GM12878 (cell line): ENCODE measurements at regions not wholly inside any gene's neighbourhood (a gene's known extent, or its start where the extent isn't known, plus 50 kb on each side); places are given as distances from the start of the nearest gene placed in this dataset.

Source experiments
- BCL11A ChIP-seq: IDR thresholded peaks from 2 replicates; pipeline ENCODE4 v1.6.1; 2011; ENCODE audit warnings: low read depth, low read length
- CEBPB ChIP-seq, 2 experiments: fragments of 150-350 bp in 1 of 2; IDR thresholded peaks; 2 replicates each; pipeline ENCODE4 v1.6.1; 2012 to 2014; ENCODE audit warnings: low read depth in 2 of 2, low read length in 2 of 2, borderline replicate concordance in 1 of 2, inconsistent platforms in 1 of 2
- HDAC2 ChIP-seq: fragments of 200-600 bp; sonication (generic); IDR thresholded peaks from 2 replicates; pipeline ENCODE4 v1.6.1; 2017
- POLR2AphosphoS5 ChIP-seq: IDR thresholded peaks from 2 replicates; pipeline ENCODE4 v1.6.1; 2011; ENCODE audit warnings: mild to moderate bottlenecking, low read length, inconsistent platforms
- SP1 ChIP-seq: IDR thresholded peaks from one replicate; pipeline ENCODE4 v1.6.1; 2011; ENCODE audit warnings: low read depth, low read length
- ZNF274 ChIP-seq: IDR thresholded peaks from one replicate; pipeline ENCODE4 v1.8.0; 2011; ENCODE audit not compliant: insufficient read length, insufficient read depth
- ZNF622 ChIP-seq: fragments of 450-650 bp; IDR thresholded peaks from 2 replicates; pipeline ENCODE4 v1.6.1; 2017; ENCODE audit warnings: mild to moderate bottlenecking, inconsistent platforms
- ZZZ3 ChIP-seq: IDR thresholded peaks from 2 replicates; pipeline ENCODE4 v1.6.1; 2011; ENCODE audit warnings: low read depth; ENCODE audit not compliant: control insufficient read depth, insufficient read length
- TF ChIP-seq, protein P1 (sequence below), 3 experiments: IDR thresholded peaks in 2 of 3; conservative IDR thresholded peaks in 1 of 3; 2 replicates each; pipeline ENCODE4 v1.5.1; 2011; ENCODE audit warnings: low read depth in 3 of 3, low read length in 3 of 3, mild to moderate bottlenecking in 3 of 3, control low read depth in 2 of 3, moderate library complexity in 2 of 3, inconsistent platforms in 1 of 3, mixed read lengths in 1 of 3; ENCODE audit not compliant: control insufficient read depth in 2 of 3, insufficient read depth in 1 of 3; ENCODE audit errors: extremely low read depth in 1 of 3

DNA sequence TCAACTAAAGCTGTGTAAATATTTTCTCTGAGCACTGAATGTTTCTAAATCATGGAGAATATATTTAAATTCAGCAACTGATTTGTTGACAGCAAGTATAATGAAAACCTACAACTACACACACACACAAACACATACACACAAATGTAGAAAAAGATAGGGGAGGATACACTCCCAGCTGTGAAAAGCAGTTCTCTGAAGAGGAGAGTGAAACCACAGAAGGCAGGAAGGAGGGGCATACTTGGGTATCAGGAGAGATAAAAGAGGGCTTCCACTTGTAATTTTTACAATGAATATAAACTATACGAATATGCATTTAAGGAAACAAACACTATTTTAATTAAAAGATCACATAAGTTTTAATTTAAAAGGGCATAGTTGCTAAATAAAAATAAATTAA is 227.8 kb upstream of the SLC24A2 start:
- TF ChIP-seq, protein P1, sequence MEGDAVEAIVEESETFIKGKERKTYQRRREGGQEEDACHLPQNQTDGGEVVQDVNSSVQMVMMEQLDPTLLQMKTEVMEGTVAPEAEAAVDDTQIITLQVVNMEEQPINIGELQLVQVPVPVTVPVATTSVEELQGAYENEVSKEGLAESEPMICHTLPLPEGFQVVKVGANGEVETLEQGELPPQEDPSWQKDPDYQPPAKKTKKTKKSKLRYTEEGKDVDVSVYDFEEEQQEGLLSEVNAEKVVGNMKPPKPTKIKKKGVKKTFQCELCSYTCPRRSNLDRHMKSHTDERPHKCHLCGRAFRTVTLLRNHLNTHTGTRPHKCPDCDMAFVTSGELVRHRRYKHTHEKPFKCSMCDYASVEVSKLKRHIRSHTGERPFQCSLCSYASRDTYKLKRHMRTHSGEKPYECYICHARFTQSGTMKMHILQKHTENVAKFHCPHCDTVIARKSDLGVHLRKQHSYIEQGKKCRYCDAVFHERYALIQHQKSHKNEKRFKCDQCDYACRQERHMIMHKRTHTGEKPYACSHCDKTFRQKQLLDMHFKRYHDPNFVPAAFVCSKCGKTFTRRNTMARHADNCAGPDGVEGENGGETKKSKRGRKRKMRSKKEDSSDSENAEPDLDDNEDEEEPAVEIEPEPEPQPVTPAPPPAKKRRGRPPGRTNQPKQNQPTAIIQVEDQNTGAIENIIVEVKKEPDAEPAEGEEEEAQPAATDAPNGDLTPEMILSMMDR (IDR thresholded peaks at IDR 0.05 in 2 of 3, conservative IDR thresholded peaks at IDR 0.05 in 1 of 3; ENCODE audit: control insufficient read depth in 2 of 3, extremely low read depth in 1 of 3, insufficient read depth in 1 of 3, low read depth in 3 of 3, low read length in 3 of 3), result no peak
- TF ChIP-seq ZZZ3 (no peak), POLR2AphosphoS5 (no peak), BCL11A (no peak), CEBPB (IDR thresholded peaks at IDR 0.05; ENCODE audit: borderline replicate concordance in 1 of 2, low read depth in 2 of 2, low read length in 2 of 2) (no peak), HDAC2 (no peak), ZNF622 (no peak), SP1 (no peak), ZNF274 (no peak)
